ENCODE measurements at regions not wholly inside any gene's neighbourhood (a gene's known extent, or its start where the extent isn't known, plus 50 kb on each side); places are given as distances from the start of the nearest gene placed in this dataset.

DNA sequence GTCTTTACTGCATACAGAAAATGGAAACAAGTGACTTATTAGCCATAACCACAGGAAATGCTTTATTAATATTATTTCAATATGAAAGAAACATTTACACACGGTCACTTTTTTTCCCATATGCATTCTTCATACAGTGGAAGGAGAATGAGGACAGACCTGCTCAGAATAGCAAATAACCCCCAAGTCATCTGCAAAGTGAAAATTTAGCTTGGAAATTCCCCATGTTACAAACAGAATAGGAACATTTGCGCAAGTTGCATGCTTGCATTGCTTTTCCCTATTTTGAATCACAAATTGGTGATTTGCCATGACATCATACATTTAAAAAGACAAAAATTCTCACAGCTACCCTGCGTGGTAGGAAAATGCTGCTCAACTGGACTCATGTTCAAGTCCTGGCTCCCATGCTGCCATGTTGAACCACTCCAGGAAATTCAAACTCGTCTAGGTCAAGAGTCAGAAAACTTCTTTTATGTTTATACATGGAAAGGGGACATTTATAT, 102.0 kb downstream of the GP2 start:
- no peak for FAIRE-seq

DNA sequence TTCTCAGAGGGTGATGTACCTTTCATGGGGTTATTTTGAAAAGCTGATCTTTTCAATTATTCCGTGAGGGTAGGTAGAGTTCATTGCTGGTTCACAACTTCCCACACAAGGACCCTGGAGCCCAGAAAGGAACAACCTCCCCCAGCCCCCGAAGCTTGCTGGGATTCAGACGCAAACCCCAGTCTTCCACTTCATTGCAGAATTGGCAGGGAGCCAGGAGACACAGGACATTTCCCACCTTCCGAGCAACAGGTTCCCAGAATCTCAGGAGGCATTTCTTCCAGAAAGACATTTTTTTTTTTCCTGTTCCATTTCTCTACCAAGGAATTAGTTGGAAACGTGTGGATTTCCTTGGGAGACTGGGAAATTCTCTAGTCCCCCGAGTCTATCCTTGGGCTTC, 106.1 kb downstream of the GP2 start:
- no peak overlapping the region for H2AFZ ChIP-seq (ENCODE audit: control insufficient read depth, low read length)
- FAIRE-seq: no peak

More for the DNA sequence above, 102.0 kb downstream of the GP2 start:
- H3K4me3 ChIP-seq (ENCODE audit: control insufficient read depth in 2 of 3, extremely low read depth in 1 of 3, insufficient read depth in 2 of 3, low read depth in 1 of 3, low read length in 3 of 3): no peak overlapping the region
- H3K27me3 ChIP-seq (ENCODE audit: control insufficient read depth, extremely low read depth, insufficient read depth, low read length): no peaks in the 10 kb centered on the region
- DNase-seq (ENCODE audit: low read depth, low spot score): no peak
- TF ChIP-seq, protein P1, sequence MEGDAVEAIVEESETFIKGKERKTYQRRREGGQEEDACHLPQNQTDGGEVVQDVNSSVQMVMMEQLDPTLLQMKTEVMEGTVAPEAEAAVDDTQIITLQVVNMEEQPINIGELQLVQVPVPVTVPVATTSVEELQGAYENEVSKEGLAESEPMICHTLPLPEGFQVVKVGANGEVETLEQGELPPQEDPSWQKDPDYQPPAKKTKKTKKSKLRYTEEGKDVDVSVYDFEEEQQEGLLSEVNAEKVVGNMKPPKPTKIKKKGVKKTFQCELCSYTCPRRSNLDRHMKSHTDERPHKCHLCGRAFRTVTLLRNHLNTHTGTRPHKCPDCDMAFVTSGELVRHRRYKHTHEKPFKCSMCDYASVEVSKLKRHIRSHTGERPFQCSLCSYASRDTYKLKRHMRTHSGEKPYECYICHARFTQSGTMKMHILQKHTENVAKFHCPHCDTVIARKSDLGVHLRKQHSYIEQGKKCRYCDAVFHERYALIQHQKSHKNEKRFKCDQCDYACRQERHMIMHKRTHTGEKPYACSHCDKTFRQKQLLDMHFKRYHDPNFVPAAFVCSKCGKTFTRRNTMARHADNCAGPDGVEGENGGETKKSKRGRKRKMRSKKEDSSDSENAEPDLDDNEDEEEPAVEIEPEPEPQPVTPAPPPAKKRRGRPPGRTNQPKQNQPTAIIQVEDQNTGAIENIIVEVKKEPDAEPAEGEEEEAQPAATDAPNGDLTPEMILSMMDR (optimal IDR thresholded peaks at IDR 0.05 in 1 of 3, IDR thresholded peaks at IDR 0.05 in 1 of 3, conservative IDR thresholded peaks at IDR 0.05 in 1 of 3; ENCODE audit: extremely low read depth in 1 of 3, insufficient read depth in 2 of 3, low read length in 3 of 3): no peak
- no peak for TF ChIP-seq EZH2 (IDR thresholded peaks at IDR 0.05; ENCODE audit: low read length)
- no peaks in the 10 kb centered on the region for H3K9me3 ChIP-seq (ENCODE audit: control insufficient read depth, low read depth, low read length)
- H3K9ac ChIP-seq (ENCODE audit: control insufficient read depth, extremely low read depth, insufficient read depth, low read length): no peak overlapping the region
- no peaks in the 10 kb centered on the region for H3K4me1 ChIP-seq (ENCODE audit: control insufficient read depth, extremely low read depth, insufficient read depth, low read length)
- H3K79me2 ChIP-seq (ENCODE audit: control insufficient read depth, insufficient read depth, low read length): no peaks in the 10 kb centered on the region
- H3K27ac ChIP-seq (ENCODE audit: control insufficient read depth, insufficient read depth, low read length): no peak overlapping the region
- no peaks in the 10 kb centered on the region for H3K9me1 ChIP-seq (ENCODE audit: control insufficient read depth, extremely low read depth, insufficient read depth, low read length)
- no peak overlapping the region for H2AFZ ChIP-seq (ENCODE audit: control insufficient read depth, low read length)
- dilution Hi-C loops (cut with MboI; ENCODE audit: extremely low pct_ligation_motif_present, low sequenced_read_pairs): no loop called here
- H3K36me3 ChIP-seq (ENCODE audit: control insufficient read depth in 2 of 2, extremely low read depth in 1 of 2, insufficient read depth in 2 of 2, low read length in 2 of 2): no peaks in the 10 kb centered on the region
- no peak overlapping the region for H3K4me2 ChIP-seq (ENCODE audit: control insufficient read depth, extremely low read depth, insufficient read depth, low read depth, low read length)
- no peaks in the 10 kb centered on the region for H4K20me1 ChIP-seq (ENCODE audit: control insufficient read depth, extremely low read depth, insufficient read depth, low read length)

More for the DNA sequence above, 106.1 kb downstream of the GP2 start:
- Histone ChIP-seq H3K4me2 (ENCODE audit: control insufficient read depth, extremely low read depth, insufficient read depth, low read depth, low read length) (no peak overlapping the region), H4K20me1 (ENCODE audit: control insufficient read depth, extremely low read depth, insufficient read depth, low read length) (no peaks in the 10 kb centered on the region), H3K9me1 (ENCODE audit: control insufficient read depth, extremely low read depth, insufficient read depth, low read length) (no peaks in the 10 kb centered on the region), H3K4me3 (ENCODE audit: control insufficient read depth in 2 of 3, extremely low read depth in 1 of 3, insufficient read depth in 2 of 3, low read depth in 1 of 3, low read length in 3 of 3) (no peak overlapping the region), H3K27ac (ENCODE audit: control insufficient read depth, insufficient read depth, low read length) (no peak overlapping the region), H3K27me3 (ENCODE audit: control insufficient read depth, extremely low read depth, insufficient read depth, low read length) (no peaks in the 10 kb centered on the region), H3K4me1 (ENCODE audit: control insufficient read depth, extremely low read depth, insufficient read depth, low read length) (no peaks in the 10 kb centered on the region), H3K79me2 (ENCODE audit: control insufficient read depth, insufficient read depth, low read length) (no peaks in the 10 kb centered on the region), H3K36me3 (ENCODE audit: control insufficient read depth in 2 of 2, extremely low read depth in 1 of 2, insufficient read depth in 2 of 2, low read length in 2 of 2) (no peaks in the 10 kb centered on the region), H3K9me3 (ENCODE audit: control insufficient read depth, low read depth, low read length) (peaks cover 2% of the 10 kb centered on the region), H3K9ac (ENCODE audit: control insufficient read depth, extremely low read depth, insufficient read depth, low read length) (no peak overlapping the region)
- TF ChIP-seq, protein P1 (optimal IDR thresholded peaks at IDR 0.05 in 1 of 3, IDR thresholded peaks at IDR 0.05 in 1 of 3, conservative IDR thresholded peaks at IDR 0.05 in 1 of 3; ENCODE audit: extremely low read depth in 1 of 3, insufficient read depth in 2 of 3, low read length in 3 of 3): no peak
- no peak for TF ChIP-seq EZH2 (IDR thresholded peaks at IDR 0.05; ENCODE audit: low read length)
- no peak for DNase-seq (ENCODE audit: low read depth, low spot score)
- dilution Hi-C loops (cut with MboI; ENCODE audit: extremely low pct_ligation_motif_present, low sequenced_read_pairs): no loop called here

All from keratinocyte (primary cell).